Panc1 (cell line): ENCODE measurements at regions not wholly inside any gene's neighbourhood (a gene's known extent, or its start where the extent isn't known, plus 50 kb on each side); places are given as distances from the start of the nearest gene placed in this dataset.

Experiments used
- ATAC-seq: fragments of 200-7000 bp; cut with Tn5 transposase; 2 replicates; pipeline ENCODE4 v1.9.1; 2020; ENCODE audit warnings: mild to moderate bottlenecking, moderate library complexity
- BruUV-seq: library from RNA; stranded (reverse); fragments of 400-500 nt; replicated peaks from 2 replicates; lab custom pipeline; 2021; lab: Mats Ljungman, UMichigan
- CTCF ChIA-PET: fragments of 300-600 bp; sonication (Branson Sonifier 250); formaldehyde crosslinking; loops from one replicate; lab custom pipeline; 2022; ENCODE audit warnings: antibody characterized with exemption; lab: Charles Lee
- POLR2A ChIA-PET: fragments of 300-600 bp; sonication (Branson Sonifier 250); formaldehyde crosslinking; loops from one replicate; lab custom pipeline; 2022; ENCODE audit warnings: antibody characterized with exemption; lab: Charles Lee
- DNase-seq: peaks from one replicate; pipeline ENCODE4 v3.0.0-alpha.2; 2010; ENCODE audit warnings: low read depth, low spot score
- H3K27ac ChIP-seq: 2 replicates; pipeline ENCODE4 v1.5.1; 2011; ENCODE audit warnings: mild to moderate bottlenecking, low read length, inconsistent platforms
- H3K27me3 ChIP-seq: fragments of 200-500 bp; sonication (Bioruptor generic); 2 replicates; pipeline ENCODE4 v1.6.0; 2014; ENCODE audit warnings: low read length, inconsistent platforms; ENCODE audit not compliant: control insufficient read depth, insufficient read depth
- H3K36me3 ChIP-seq: fragments of 200-500 bp; sonication (Bioruptor generic); 2 replicates; pipeline ENCODE4 v1.5.1; 2014; ENCODE audit warnings: inconsistent platforms, mild to moderate bottlenecking, low read length, moderate library complexity; ENCODE audit not compliant: control insufficient read depth, insufficient read depth
- H3K4me1 ChIP-seq: 2 replicates; pipeline ENCODE4 v1.5.1; 2011; ENCODE audit warnings: inconsistent platforms, mild to moderate bottlenecking, low read length, moderate library complexity; ENCODE audit not compliant: control insufficient read depth, insufficient read depth
- H3K4me3 ChIP-seq, 2 experiments: 2 replicates each; pipeline ENCODE4 v1.5.1; 2011 to 2012; ENCODE audit warnings: low read depth in 2 of 2, low read length in 2 of 2, mild to moderate bottlenecking in 2 of 2, inconsistent platforms in 1 of 2, moderate library complexity in 1 of 2
- H3K9me3 ChIP-seq: fragments of 200-500 bp; sonication (Bioruptor generic); 2 replicates; pipeline ENCODE4 v1.5.1; 2014; ENCODE audit warnings: low read depth, mild to moderate bottlenecking, inconsistent platforms, low read length, moderate library complexity; ENCODE audit not compliant: control insufficient read depth, insufficient read depth
- CTCF ChIP-seq: fragments of 450-650 bp; IDR thresholded peaks from 2 replicates; pipeline ENCODE4 v1.5.1; 2017; ENCODE audit warnings: mild to moderate bottlenecking
- POLR2AphosphoS5 ChIP-seq: IDR thresholded peaks from 2 replicates; pipeline ENCODE4 v1.6.1; 2012; ENCODE audit warnings: mild to moderate bottlenecking, low read depth, low read length, moderate library complexity
- REST ChIP-seq, 2 experiments: IDR thresholded peaks; 2 replicates each; pipeline ENCODE4 v1.6.1; 2011 to 2012; ENCODE audit warnings: low read depth in 2 of 2, control low read depth in 1 of 2, low read length in 1 of 2, mild to moderate bottlenecking in 1 of 2, moderate library complexity in 1 of 2; ENCODE audit not compliant: insufficient read depth in 1 of 2
- SIN3A ChIP-seq: IDR thresholded peaks from 2 replicates; pipeline ENCODE4 v1.6.1; 2012; ENCODE audit warnings: low read depth, mild to moderate bottlenecking, low read length, moderate library complexity, borderline replicate concordance; ENCODE audit not compliant: insufficient read depth
- TCF7L2 ChIP-seq: IDR thresholded peaks from 2 replicates; pipeline ENCODE4 v1.6.1; 2011; ENCODE audit warnings: mild to moderate bottlenecking, low read depth, low read length, inconsistent platforms
- in situ Hi-C: cut with HindIII; loops from 2 replicates; pipeline ENCODE4 v1.10.0; 2016; ENCODE audit warnings: low sequenced_read_pairs, low pct_unique_long_range_greater_than_20kb
- intact Hi-C: fragments of 100-400 bp; cut with micrococcal nuclease; formaldehyde crosslinking; loops from one replicate; pipeline ENCODE4 v1.10.0; 2022; ENCODE audit not compliant: unreplicated experiment

GRCh38 chr14:34070917-34071407 lies 120.1 kb upstream of the EGLN3 start:
- CTCF ChIA-PET, result interaction anchor here (0.7 kb wide), 1 partner anchor 10 kb away, joined by 3 read pairs; no protein-coding TSS in a partner anchor
- no peak for TF ChIP-seq REST (IDR thresholded peaks at IDR 0.05; ENCODE audit: insufficient read depth in 1 of 2, low read depth in 2 of 2, low read length in 1 of 2)
- TF ChIP-seq POLR2AphosphoS5, result no peak
- no peak for TF ChIP-seq TCF7L2
- no peak for TF ChIP-seq CTCF
- TF ChIP-seq SIN3A, result no peak
- Histone ChIP-seq H3K4me3 (no peak overlapping the region), H3K27ac (no peak overlapping the region), H3K9me3 (no peaks in the 10 kb centered on the region), H3K27me3 (no peaks in the 10 kb centered on the region), H3K4me1 (no peaks in the 10 kb centered on the region), H3K36me3 (no peaks in the 10 kb centered on the region)
- BruUV-seq, result no TSS peak
- POLR2A ChIA-PET, result interaction anchor here (0.6 kb wide), 1 partner anchor 11 kb away, joined by 7 read pairs; no protein-coding TSS in a partner anchor
- in situ Hi-C loops (no loop called here), intact Hi-C loops (no loop called here)
- DNase-seq (no peak), ATAC-seq (no peak)

GRCh38 chr14:34069854-34070582 lies 119.1 kb upstream of the EGLN3 start:
- POLR2A ChIA-PET, result no interaction called here
- no peak for DNase-seq
- H3K36me3 ChIP-seq, result no peaks in the 10 kb centered on the region
- BruUV-seq, result no TSS peak
- no peaks in the 10 kb centered on the region for H3K4me1 ChIP-seq
- in situ Hi-C loops, result no loop called here
- no peak overlapping the region for H3K27ac ChIP-seq
- H3K27me3 ChIP-seq, result no peaks in the 10 kb centered on the region
- no peak overlapping the region for H3K4me3 ChIP-seq
- CTCF ChIA-PET, result no interaction called here
- intact Hi-C loops, result no loop called here
- no peak for TF ChIP-seq TCF7L2
- no peak for TF ChIP-seq SIN3A
- TF ChIP-seq POLR2AphosphoS5, result no peak
- TF ChIP-seq CTCF, result no peak
- no peak for TF ChIP-seq REST (IDR thresholded peaks at IDR 0.05; ENCODE audit: insufficient read depth in 1 of 2, low read depth in 2 of 2, low read length in 1 of 2)
- H3K9me3 ChIP-seq, result no peaks in the 10 kb centered on the region
- ATAC-seq, result no peak
